KMS-11 (cell line): ENCODE measurements at regions not wholly inside any gene's neighbourhood (a gene's known extent, or its start where the extent isn't known, plus 50 kb on each side); places are given as distances from the start of the nearest gene placed in this dataset.

Experiments used
- H2AFZ ChIP-seq: fragments of 200-600 bp; sonication (generic); 2 replicates; pipeline ENCODE4 v1.6.1; 2016; ENCODE audit warnings: antibody characterized with exemption, mixed run types, low read depth
- H3K27ac ChIP-seq: fragments of 200-600 bp; sonication (generic); 2 replicates; pipeline ENCODE4 v1.6.1; 2016; ENCODE audit warnings: mild to moderate bottlenecking, mixed run types
- H3K27me3 ChIP-seq: fragments of 200-600 bp; sonication (generic); 2 replicates; pipeline ENCODE4 v1.6.1; 2017; ENCODE audit warnings: mild to moderate bottlenecking, low read depth, mixed run types, moderate library complexity; ENCODE audit not compliant: insufficient read depth
- H3K36me3 ChIP-seq: fragments of 200-600 bp; sonication (generic); 2 replicates; pipeline ENCODE4 v1.6.1; 2017; ENCODE audit warnings: mild to moderate bottlenecking, mixed run types; ENCODE audit not compliant: insufficient read depth
- H3K4me1 ChIP-seq: fragments of 200-600 bp; sonication (generic); 2 replicates; pipeline ENCODE4 v1.6.1; 2016; ENCODE audit warnings: mild to moderate bottlenecking, low read depth, mixed run types; ENCODE audit not compliant: poor library complexity, severe bottlenecking
- H3K4me2 ChIP-seq: fragments of 200-600 bp; sonication (generic); 2 replicates; pipeline ENCODE4 v1.7.0; 2016; ENCODE audit warnings: mild to moderate bottlenecking, mixed run types
- H3K4me3 ChIP-seq: fragments of 200-600 bp; sonication (generic); IDR thresholded peaks from 2 replicates; pipeline ENCODE4 v1.6.1; 2017; ENCODE audit warnings: low read depth, low read length, mixed read lengths; ENCODE audit not compliant: insufficient read depth
- H3K79me2 ChIP-seq: fragments of 200-600 bp; sonication (generic); 2 replicates; pipeline ENCODE4 v1.6.1; 2016; ENCODE audit warnings: low read depth, mixed run types; ENCODE audit not compliant: insufficient read depth
- H3K9ac ChIP-seq: fragments of 200-600 bp; sonication (generic); 2 replicates; pipeline ENCODE4 v1.6.1; 2016; ENCODE audit warnings: mild to moderate bottlenecking, mixed run types
- H4K20me1 ChIP-seq: fragments of 200-600 bp; sonication (generic); 2 replicates; pipeline ENCODE4 v1.6.1; 2016; ENCODE audit warnings: mild to moderate bottlenecking, mixed run types; ENCODE audit not compliant: insufficient read depth
- CTCF ChIP-seq: fragments of 200-600 bp; sonication (generic); conservative IDR thresholded peaks from 2 replicates; pipeline ENCODE4 v1.6.1; 2017; ENCODE audit warnings: low read depth, mild to moderate bottlenecking, antibody characterized with exemption, low read length, moderate library complexity, mixed read lengths

GRCh38 chr19:24002256-24002945 is 84.6 kb upstream of the ZNF254 start:
- TF ChIP-seq CTCF = no peak
- no peak overlapping the region for H3K27ac ChIP-seq

GRCh38 chr19:24003537-24003936 is 83.5 kb upstream of the ZNF254 start:
- no peaks in the 10 kb centered on the region for H3K36me3 ChIP-seq
- TF ChIP-seq CTCF = no peak
- no peaks in the 10 kb centered on the region for H3K79me2 ChIP-seq
- H2AFZ ChIP-seq = no peak overlapping the region
- H3K4me3 ChIP-seq = no peak overlapping the region
- no peaks in the 10 kb centered on the region for H3K4me1 ChIP-seq
- no peak overlapping the region for H3K27ac ChIP-seq
- H3K9ac ChIP-seq = no peak overlapping the region
- H3K27me3 ChIP-seq = no peaks in the 10 kb centered on the region
- H3K4me2 ChIP-seq = no peak overlapping the region
- H4K20me1 ChIP-seq = no peaks in the 10 kb centered on the region

More at GRCh38 chr19:24002256-24002945, 84.6 kb upstream of the ZNF254 start:
- no peaks in the 10 kb centered on the region for H3K27me3 ChIP-seq
- H3K4me1 ChIP-seq = no peaks in the 10 kb centered on the region
- H4K20me1 ChIP-seq = no peaks in the 10 kb centered on the region
- H3K4me2 ChIP-seq = no peak overlapping the region
- no peaks in the 10 kb centered on the region for H3K79me2 ChIP-seq
- no peak overlapping the region for H2AFZ ChIP-seq
- H3K36me3 ChIP-seq = no peaks in the 10 kb centered on the region
- H3K9ac ChIP-seq = no peak overlapping the region
- H3K4me3 ChIP-seq = no peak overlapping the region

GRCh38 chr19:24004166-24004565 is 82.8 kb upstream of the ZNF254 start:
- H3K36me3 ChIP-seq = no peaks in the 10 kb centered on the region
- no peak overlapping the region for H3K27ac ChIP-seq
- H3K79me2 ChIP-seq = no peaks in the 10 kb centered on the region
- no peak overlapping the region for H3K9ac ChIP-seq
- no peak overlapping the region for H3K4me2 ChIP-seq
- no peak for TF ChIP-seq CTCF
- H3K4me1 ChIP-seq = no peaks in the 10 kb centered on the region
- no peaks in the 10 kb centered on the region for H3K27me3 ChIP-seq
- H4K20me1 ChIP-seq = no peaks in the 10 kb centered on the region
- H3K4me3 ChIP-seq = no peak overlapping the region
- H2AFZ ChIP-seq = no peak overlapping the region

GRCh38 chr19:24029941-24030636 is 56.9 kb upstream of the ZNF254 start:
- H2AFZ ChIP-seq = no peak overlapping the region
- no peaks in the 10 kb centered on the region for H3K79me2 ChIP-seq

More at GRCh38 chr19:24029941-24030636, 56.9 kb upstream of the ZNF254 start:
- Histone ChIP-seq H3K9ac (no peak overlapping the region), H4K20me1 (no peaks in the 10 kb centered on the region), H3K27ac (no peak overlapping the region), H3K4me1 (no peaks in the 10 kb centered on the region), H3K36me3 (no peaks in the 10 kb centered on the region), H3K4me2 (no peak overlapping the region), H3K27me3 (no peaks in the 10 kb centered on the region), H3K4me3 (no peak overlapping the region)
- TF ChIP-seq CTCF = no peak
